BJ (cell line): ENCODE measurements at regions not wholly inside any gene's neighbourhood (a gene's known extent, or its start where the extent isn't known, plus 50 kb on each side); places are given as distances from the start of the nearest gene placed in this dataset.

Source experiments
- CTCF ChIA-PET: fragments of 350-600 bp; formaldehyde crosslinking; extraction: SDS; loops from one replicate; lab custom pipeline; 2021; ENCODE audit warnings: antibody characterized with exemption, inconsistent platforms; lab: Yijun Ruan, JAX
- POLR2A ChIA-PET: fragments of 300-600 bp; sonication (Branson Sonifier 250); formaldehyde crosslinking; extraction: SDS; loops from one replicate; lab custom pipeline; 2021; ENCODE audit warnings: antibody characterized with exemption; lab: Charles Lee
- DNase-seq: peaks from one replicate; pipeline ENCODE4 v3.0.0-alpha.2; 2011; ENCODE audit warnings: low read depth
- H3K27me3 ChIP-seq: 2 replicates; pipeline ENCODE4 v1.6.0; 2011; ENCODE audit warnings: low read length; ENCODE audit not compliant: control insufficient read depth, insufficient read depth
- H3K36me3 ChIP-seq: 2 replicates; pipeline ENCODE4 v1.5.1; 2011; ENCODE audit warnings: low read length; ENCODE audit not compliant: control insufficient read depth, insufficient read depth
- H3K4me3 ChIP-seq: 2 replicates; pipeline ENCODE4 v1.5.1; 2011; ENCODE audit warnings: low read depth, mild to moderate bottlenecking, control low read depth, low read length
- TF ChIP-seq, protein P1 (sequence below): IDR thresholded peaks from 2 replicates; pipeline ENCODE4 v1.5.1; 2011; ENCODE audit warnings: low read depth, mild to moderate bottlenecking, control low read depth, inconsistent platforms, low read length, moderate library complexity; ENCODE audit not compliant: insufficient read depth

DNA sequence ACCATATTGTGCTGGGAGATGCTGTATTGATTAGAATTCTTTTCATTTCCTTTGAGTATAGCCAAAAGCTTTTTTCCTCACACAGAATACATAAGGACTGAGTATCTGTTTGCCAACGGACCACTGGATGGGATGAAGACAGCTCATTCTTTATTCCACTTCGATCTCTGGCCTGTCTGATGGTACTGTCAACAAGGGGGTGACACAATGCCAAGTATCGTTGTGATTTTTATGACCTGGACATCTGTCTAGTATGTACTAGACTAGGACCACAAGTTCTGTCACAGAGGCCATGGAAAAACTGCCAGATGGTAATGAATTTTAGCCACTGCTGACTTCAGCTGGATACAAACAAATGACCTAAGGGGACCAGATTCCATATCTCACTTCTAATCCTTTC lies 502.7 kb downstream of the SOX5 start:
- no peak for DNase-seq
- TF ChIP-seq, protein P1, sequence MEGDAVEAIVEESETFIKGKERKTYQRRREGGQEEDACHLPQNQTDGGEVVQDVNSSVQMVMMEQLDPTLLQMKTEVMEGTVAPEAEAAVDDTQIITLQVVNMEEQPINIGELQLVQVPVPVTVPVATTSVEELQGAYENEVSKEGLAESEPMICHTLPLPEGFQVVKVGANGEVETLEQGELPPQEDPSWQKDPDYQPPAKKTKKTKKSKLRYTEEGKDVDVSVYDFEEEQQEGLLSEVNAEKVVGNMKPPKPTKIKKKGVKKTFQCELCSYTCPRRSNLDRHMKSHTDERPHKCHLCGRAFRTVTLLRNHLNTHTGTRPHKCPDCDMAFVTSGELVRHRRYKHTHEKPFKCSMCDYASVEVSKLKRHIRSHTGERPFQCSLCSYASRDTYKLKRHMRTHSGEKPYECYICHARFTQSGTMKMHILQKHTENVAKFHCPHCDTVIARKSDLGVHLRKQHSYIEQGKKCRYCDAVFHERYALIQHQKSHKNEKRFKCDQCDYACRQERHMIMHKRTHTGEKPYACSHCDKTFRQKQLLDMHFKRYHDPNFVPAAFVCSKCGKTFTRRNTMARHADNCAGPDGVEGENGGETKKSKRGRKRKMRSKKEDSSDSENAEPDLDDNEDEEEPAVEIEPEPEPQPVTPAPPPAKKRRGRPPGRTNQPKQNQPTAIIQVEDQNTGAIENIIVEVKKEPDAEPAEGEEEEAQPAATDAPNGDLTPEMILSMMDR = no peak
- no peaks in the 10 kb centered on the region for H3K27me3 ChIP-seq
- H3K36me3 ChIP-seq = no peaks in the 10 kb centered on the region
- ChIA-PET POLR2A (no interaction called here), CTCF (no interaction called here)
- H3K4me3 ChIP-seq = no peak overlapping the region

DNA sequence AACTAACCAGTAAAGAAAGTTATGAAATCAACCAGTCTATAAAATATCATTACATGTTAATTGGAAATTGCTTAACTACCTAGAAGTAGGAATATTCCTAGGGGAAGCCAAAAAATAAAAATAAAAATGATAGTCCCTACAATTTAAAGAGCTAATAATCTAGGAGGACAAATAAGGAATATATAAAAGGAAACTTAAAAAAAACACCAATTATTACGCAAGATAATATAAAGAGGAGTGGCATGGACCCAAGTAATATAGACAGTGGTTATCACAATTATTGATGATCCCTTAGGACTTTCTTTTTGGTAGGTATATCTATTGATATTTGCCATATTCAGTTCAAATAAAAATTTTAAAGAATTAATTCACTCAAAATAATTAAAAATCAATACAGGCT lies 498.7 kb downstream of the SOX5 start:
- TF ChIP-seq, protein P1 = no peak
- ChIA-PET POLR2A (no interaction called here), CTCF (no interaction called here)
- H3K27me3 ChIP-seq = no peaks in the 10 kb centered on the region
- H3K4me3 ChIP-seq = no peak overlapping the region
- no peaks in the 10 kb centered on the region for H3K36me3 ChIP-seq
- DNase-seq = no peak

DNA sequence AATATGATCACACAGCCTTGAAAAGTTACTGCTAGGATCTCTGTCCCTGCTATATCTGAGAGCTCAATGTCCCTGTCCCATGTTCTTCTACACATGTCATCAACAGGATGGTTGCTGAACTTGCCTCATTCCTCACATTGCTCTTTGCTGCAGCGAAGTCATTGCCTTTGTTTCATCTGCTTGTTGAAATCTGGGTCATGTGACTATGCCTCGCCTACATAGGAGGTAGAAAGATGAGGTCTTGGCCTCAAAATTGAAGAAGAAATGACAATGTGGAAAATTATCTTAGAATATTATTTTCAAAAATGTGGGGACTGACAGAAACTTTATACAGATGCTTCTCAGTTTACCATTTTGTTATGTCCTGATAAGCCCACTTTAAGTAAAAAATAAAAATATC lies 494.2 kb downstream of the SOX5 start:
- no peak for DNase-seq
- ChIA-PET CTCF (no interaction called here), POLR2A (no interaction called here)
- Histone ChIP-seq H3K27me3 (no peaks in the 10 kb centered on the region), H3K4me3 (no peak overlapping the region), H3K36me3 (no peaks in the 10 kb centered on the region)
- TF ChIP-seq, protein P1 = no peak

DNA sequence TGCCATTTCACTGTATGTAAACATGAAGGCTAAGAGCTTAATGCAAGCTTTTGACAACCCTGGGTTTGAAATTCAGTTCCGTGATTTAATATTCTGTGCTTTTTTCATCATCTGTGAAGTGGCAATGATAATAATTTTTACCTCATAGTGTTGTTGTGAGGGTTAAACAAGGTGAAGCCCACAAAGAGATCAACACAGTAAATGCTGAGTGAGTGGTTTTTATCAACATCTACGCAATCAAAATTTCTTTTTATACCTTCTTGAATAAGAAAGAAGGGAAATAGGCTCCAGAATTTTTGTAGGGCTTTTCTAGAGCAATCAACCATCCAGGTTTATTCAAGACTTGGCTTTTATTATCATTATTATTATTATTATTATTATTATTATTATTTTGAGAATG lies 490.8 kb downstream of the SOX5 start:
- H3K27me3 ChIP-seq = no peaks in the 10 kb centered on the region
- no peak overlapping the region for H3K4me3 ChIP-seq
- no peaks in the 10 kb centered on the region for H3K36me3 ChIP-seq
- DNase-seq = no peak
- TF ChIP-seq, protein P1 = no peak
- POLR2A ChIA-PET = no interaction called here
- CTCF ChIA-PET = no interaction called here

DNA sequence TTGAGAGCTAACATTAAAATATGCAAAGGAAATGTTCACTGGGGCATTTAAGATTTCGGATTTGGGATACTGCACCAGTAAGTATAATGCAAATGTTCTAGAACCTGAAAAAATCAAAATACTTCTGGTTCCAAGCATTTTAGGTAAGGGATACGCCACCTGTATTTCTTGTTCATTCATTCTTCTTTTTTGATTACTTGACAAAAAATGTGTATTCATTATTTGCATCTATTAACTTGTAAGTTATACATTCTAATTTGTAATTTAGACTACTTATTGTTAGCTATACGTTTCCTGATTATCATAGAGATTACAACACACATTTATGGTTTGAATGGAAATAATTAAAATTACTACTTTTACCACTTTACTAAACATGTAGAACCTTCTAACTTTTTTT lies 486.9 kb downstream of the SOX5 start:
- TF ChIP-seq, protein P1 = no peak
- no peak for DNase-seq
- no peaks in the 10 kb centered on the region for H3K36me3 ChIP-seq
- ChIA-PET CTCF (no interaction called here), POLR2A (no interaction called here)
- H3K27me3 ChIP-seq = no peaks in the 10 kb centered on the region
- H3K4me3 ChIP-seq = no peak overlapping the region
